ENCODE measurements at regions not wholly inside any gene's neighbourhood (a gene's known extent, or its start where the extent isn't known, plus 50 kb on each side); places are given as distances from the start of the nearest gene placed in this dataset.

DNA sequence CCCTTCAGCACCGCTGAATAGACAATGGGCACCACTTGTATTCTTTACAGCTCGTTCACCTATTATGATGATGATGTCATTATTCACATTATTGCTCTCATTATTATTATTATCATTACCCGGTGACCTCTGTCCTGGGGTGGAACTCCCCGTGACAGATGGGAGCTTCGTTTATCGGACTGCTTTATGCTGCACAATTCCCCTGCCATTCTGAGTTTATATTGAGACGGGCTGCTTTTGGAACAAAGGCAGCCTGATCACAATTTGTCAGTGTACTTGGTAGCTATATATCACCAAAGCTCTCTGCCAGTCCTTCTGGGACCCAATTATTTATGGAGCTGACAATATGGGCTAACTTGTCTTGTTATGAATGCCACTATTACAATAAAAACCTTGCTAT lies 1145.6 kb upstream of the WWC1 start:
- no peak for TF ChIP-seq POLR2A (IDR thresholded peaks at IDR 0.05)
- TF ChIP-seq, protein P1, sequence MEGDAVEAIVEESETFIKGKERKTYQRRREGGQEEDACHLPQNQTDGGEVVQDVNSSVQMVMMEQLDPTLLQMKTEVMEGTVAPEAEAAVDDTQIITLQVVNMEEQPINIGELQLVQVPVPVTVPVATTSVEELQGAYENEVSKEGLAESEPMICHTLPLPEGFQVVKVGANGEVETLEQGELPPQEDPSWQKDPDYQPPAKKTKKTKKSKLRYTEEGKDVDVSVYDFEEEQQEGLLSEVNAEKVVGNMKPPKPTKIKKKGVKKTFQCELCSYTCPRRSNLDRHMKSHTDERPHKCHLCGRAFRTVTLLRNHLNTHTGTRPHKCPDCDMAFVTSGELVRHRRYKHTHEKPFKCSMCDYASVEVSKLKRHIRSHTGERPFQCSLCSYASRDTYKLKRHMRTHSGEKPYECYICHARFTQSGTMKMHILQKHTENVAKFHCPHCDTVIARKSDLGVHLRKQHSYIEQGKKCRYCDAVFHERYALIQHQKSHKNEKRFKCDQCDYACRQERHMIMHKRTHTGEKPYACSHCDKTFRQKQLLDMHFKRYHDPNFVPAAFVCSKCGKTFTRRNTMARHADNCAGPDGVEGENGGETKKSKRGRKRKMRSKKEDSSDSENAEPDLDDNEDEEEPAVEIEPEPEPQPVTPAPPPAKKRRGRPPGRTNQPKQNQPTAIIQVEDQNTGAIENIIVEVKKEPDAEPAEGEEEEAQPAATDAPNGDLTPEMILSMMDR (IDR thresholded peaks at IDR 0.05): no peak
- ATAC-seq: no peak
- Histone ChIP-seq H3K4me1 (no peaks in the 10 kb centered on the region), H3K9me3 (no peaks in the 10 kb centered on the region), H3K4me3 (no peak overlapping the region), H3K36me3 (no peaks in the 10 kb centered on the region), H3K27me3 (no peaks in the 10 kb centered on the region), H3K27ac (no peak overlapping the region)
- 59% methylated on average over 7 of the region's 7 CpGs for WGBS (ENCODE audit: insufficient coverage, low coverage, low lambda C conversion rate, missing lambda C conversion rate)
- DNase-seq: no peak
- intact Hi-C loops (cut with DNase I): no loop called here

DNA sequence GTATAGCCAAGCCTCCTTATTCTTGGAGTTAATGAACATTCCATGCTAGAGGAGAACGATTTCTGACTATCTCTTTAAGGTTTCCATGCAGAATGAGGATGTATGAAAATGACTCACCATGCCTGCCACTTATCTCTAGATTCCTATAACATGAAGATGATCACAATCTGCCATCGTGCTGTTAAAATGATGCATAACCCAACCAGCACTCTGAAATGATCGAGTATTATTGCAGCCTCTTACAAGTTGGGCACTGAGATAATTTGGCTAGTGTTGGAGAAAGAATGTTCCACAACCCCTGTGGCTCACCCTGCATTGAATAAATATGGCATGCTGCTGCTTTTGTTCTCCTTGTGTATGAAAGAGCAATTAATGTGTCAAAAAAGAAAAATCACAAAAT lies 1143.6 kb upstream of the WWC1 start:
- intact Hi-C loops (cut with DNase I): no loop called here
- Histone ChIP-seq H3K9me3 (no peaks in the 10 kb centered on the region), H3K4me3 (no peak overlapping the region), H3K36me3 (no peaks in the 10 kb centered on the region), H3K4me1 (no peaks in the 10 kb centered on the region), H3K27ac (no peak overlapping the region), H3K27me3 (no peaks in the 10 kb centered on the region)
- ATAC-seq (no peak), DNase-seq (no peak)
- TF ChIP-seq POLR2A (IDR thresholded peaks at IDR 0.05): no peak
- TF ChIP-seq, protein P1 (IDR thresholded peaks at IDR 0.05): no peak
- 31% methylated on average over 3 of the region's 3 CpGs for WGBS (ENCODE audit: insufficient coverage, low coverage, low lambda C conversion rate, missing lambda C conversion rate)

DNA sequence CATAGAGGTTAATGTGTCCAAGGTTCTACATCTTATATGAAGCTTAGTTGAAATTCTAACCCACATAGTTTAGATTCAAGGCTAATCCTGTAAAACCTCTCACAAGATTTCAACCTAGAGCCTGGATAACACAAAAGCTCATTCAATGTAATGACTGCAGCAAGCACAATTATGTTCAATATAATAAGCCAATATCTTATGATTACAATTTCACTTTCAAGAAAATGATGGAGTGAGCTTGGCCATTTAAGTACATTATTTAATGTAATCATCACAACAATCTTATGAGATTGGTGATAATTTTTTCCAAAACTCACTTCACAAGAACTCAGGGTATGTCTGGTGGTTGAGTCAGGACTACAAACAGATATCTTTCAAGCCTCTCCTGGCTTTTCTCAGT lies 1140.8 kb upstream of the WWC1 start:
- intact Hi-C loops (cut with DNase I): no loop called here
- TF ChIP-seq POLR2A (IDR thresholded peaks at IDR 0.05): no peak
- TF ChIP-seq, protein P1 (IDR thresholded peaks at IDR 0.05): no peak
- DNase-seq (no peak), ATAC-seq (no peak)
- no peaks in the 10 kb centered on the region for H3K9me3 ChIP-seq
- H3K4me3 ChIP-seq: no peak overlapping the region
- H3K36me3 ChIP-seq: no peaks in the 10 kb centered on the region
- H3K27me3 ChIP-seq: no peaks in the 10 kb centered on the region
- no peaks in the 10 kb centered on the region for H3K4me1 ChIP-seq
- no peak overlapping the region for H3K27ac ChIP-seq

DNA sequence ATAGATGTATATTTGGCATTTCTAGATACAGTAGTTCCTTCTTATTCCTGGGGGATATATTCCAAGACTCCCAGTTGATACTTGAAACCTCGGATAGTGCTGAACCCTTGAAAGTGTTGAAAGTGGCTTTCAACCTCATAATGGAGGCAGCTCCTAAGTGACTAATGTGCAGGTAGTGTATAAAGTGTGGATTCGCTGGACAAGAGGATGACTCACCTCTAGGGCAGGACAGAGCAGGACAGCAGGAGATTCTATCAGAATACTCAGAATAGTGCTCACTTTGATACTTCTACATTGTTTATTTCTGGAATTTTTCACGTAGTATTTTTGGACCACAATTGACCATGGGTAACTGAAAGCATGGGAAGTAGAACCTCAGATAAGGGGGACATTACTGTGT lies 1138.9 kb upstream of the WWC1 start:
- no peaks in the 10 kb centered on the region for H3K9me3 ChIP-seq
- DNase-seq (no peak), ATAC-seq (no peak)
- H3K36me3 ChIP-seq: no peaks in the 10 kb centered on the region
- H3K4me1 ChIP-seq: no peaks in the 10 kb centered on the region
- intact Hi-C loops (cut with DNase I): no loop called here
- no peaks in the 10 kb centered on the region for H3K27me3 ChIP-seq
- WGBS (ENCODE audit: insufficient coverage, low coverage, low lambda C conversion rate, missing lambda C conversion rate): 76% methylated on average over 3 of the region's 3 CpGs
- no peak overlapping the region for H3K27ac ChIP-seq
- no peak overlapping the region for H3K4me3 ChIP-seq
- TF ChIP-seq, protein P1 (IDR thresholded peaks at IDR 0.05): no peak
- no peak for TF ChIP-seq POLR2A (IDR thresholded peaks at IDR 0.05)

DNA sequence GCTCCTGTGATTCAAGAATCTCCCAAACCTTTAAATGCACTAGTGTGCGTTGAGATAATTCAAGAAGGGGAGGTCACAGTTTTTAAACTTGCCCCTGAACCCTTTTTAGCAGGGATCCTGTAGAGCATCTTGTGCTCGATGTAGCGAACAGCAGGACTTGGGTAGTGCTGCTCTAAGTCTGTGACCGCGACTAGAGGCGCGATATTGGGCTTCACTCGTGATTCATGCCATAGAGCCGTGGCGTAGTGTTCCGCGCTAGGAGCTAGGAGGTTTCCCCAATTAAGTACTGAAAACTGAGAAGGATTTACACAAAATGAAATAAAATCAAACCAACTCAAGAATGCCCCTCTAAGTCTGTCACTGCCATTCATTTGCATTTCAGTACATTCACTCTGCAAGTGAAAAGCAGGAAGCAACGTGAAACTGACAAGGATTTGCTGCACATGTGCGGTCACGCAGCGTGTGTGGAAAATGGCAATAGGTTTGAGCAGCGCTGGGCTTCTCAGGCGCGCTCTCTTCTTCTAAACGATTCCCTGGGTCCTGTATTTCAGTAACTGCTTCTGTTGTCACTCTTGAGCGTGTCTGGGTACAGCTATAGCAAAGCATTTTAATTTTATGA lies 1135.9 kb upstream of the WWC1 start:
- 70% methylated on average over 18 of the region's 21 CpGs for WGBS (ENCODE audit: insufficient coverage, low coverage, low lambda C conversion rate, missing lambda C conversion rate)
- DNase-seq (no peak), ATAC-seq (no peak)
- no peaks in the 10 kb centered on the region for H3K9me3 ChIP-seq
- no peak overlapping the region for H3K4me3 ChIP-seq
- intact Hi-C loops (cut with DNase I): no loop called here
- no peaks in the 10 kb centered on the region for H3K36me3 ChIP-seq
- TF ChIP-seq POLR2A (IDR thresholded peaks at IDR 0.05): no peak
- TF ChIP-seq, protein P1 (IDR thresholded peaks at IDR 0.05): no peak
- H3K27ac ChIP-seq: no peak overlapping the region
- H3K27me3 ChIP-seq: no peaks in the 10 kb centered on the region
- no peaks in the 10 kb centered on the region for H3K4me1 ChIP-seq
